ENCODE measurements at regions not wholly inside any gene's neighbourhood (a gene's known extent, or its start where the extent isn't known, plus 50 kb on each side); places are given as distances from the start of the nearest gene placed in this dataset.

- TF ChIP-seq CTCF (IDR thresholded peaks at IDR 0.05; ENCODE audit: control insufficient read depth, extremely low read depth, insufficient read depth): no peak
Measured at GRCh38 chr4:177127658-177128057, 182.0 kb upstream of the NEIL3 start.

GRCh38 chr4:177128306-177128705, 181.4 kb upstream of the NEIL3 start:
- H3K4me3 ChIP-seq (ENCODE audit: low read depth, low read length): no peak overlapping the region
- no peak for TF ChIP-seq CTCF (IDR thresholded peaks at IDR 0.05; ENCODE audit: control insufficient read depth, extremely low read depth, insufficient read depth)
- DNase-seq (ENCODE audit: low read depth): no peak

More at GRCh38 chr4:177127658-177128057, 182.0 kb upstream of the NEIL3 start:
- no peak overlapping the region for H3K4me3 ChIP-seq (ENCODE audit: low read depth, low read length)
- DNase-seq (ENCODE audit: low read depth): no peak

- H3K4me3 ChIP-seq (ENCODE audit: low read depth, low read length): no peak overlapping the region
- no peak for DNase-seq (ENCODE audit: low read depth)
Measured at GRCh38 chr4:177131736-177132135, 177.9 kb upstream of the NEIL3 start.

GRCh38 chr4:177147668-177148067, 162.0 kb upstream of the NEIL3 start:
- DNase-seq (ENCODE audit: low read depth): no peak
- H3K4me3 ChIP-seq (ENCODE audit: low read depth, low read length): no peak overlapping the region
- TF ChIP-seq CTCF (IDR thresholded peaks at IDR 0.05; ENCODE audit: control insufficient read depth, extremely low read depth, insufficient read depth): no peak

More at GRCh38 chr4:177131736-177132135, 177.9 kb upstream of the NEIL3 start:
- TF ChIP-seq CTCF (IDR thresholded peaks at IDR 0.05; ENCODE audit: control insufficient read depth, extremely low read depth, insufficient read depth): no peak

- no peak for TF ChIP-seq CTCF (IDR thresholded peaks at IDR 0.05; ENCODE audit: control insufficient read depth, extremely low read depth, insufficient read depth)
- H3K4me3 ChIP-seq (ENCODE audit: low read depth, low read length): no peak overlapping the region
- no peak for DNase-seq (ENCODE audit: low read depth)
Measured at GRCh38 chr4:177155454-177155853, 154.2 kb upstream of the NEIL3 start.

GRCh38 chr4:177159600-177159999, 150.1 kb upstream of the NEIL3 start:
- H3K4me3 ChIP-seq (ENCODE audit: low read depth, low read length): no peak overlapping the region

More at GRCh38 chr4:177159600-177159999, 150.1 kb upstream of the NEIL3 start:
- DNase-seq (ENCODE audit: low read depth): no peak
- TF ChIP-seq CTCF (IDR thresholded peaks at IDR 0.05; ENCODE audit: control insufficient read depth, extremely low read depth, insufficient read depth): no peak
